LNCAP (cell line): ENCODE measurements at regions not wholly inside any gene's neighbourhood (a gene's known extent, or its start where the extent isn't known, plus 50 kb on each side); places are given as distances from the start of the nearest gene placed in this dataset.

Source experiments
- CTCF ChIP-seq: fragments of 450-650 bp; IDR thresholded peaks from 2 replicates; pipeline ENCODE4 v1.5.1; 2017; ENCODE audit warnings: mild to moderate bottlenecking

GRCh38 chr5:56406838-56407237, 173.7 kb upstream of the ANKRD55 start:
- no peak for TF ChIP-seq CTCF

- TF ChIP-seq CTCF: no peak
Observed at GRCh38 chr5:56406221-56406620, 173.1 kb upstream of the ANKRD55 start.

GRCh38 chr5:56405116-56405908, 172.2 kb upstream of the ANKRD55 start:
- TF ChIP-seq CTCF: no peak

GRCh38 chr5:56402266-56403220, 169.4 kb upstream of the ANKRD55 start:
- no peak for TF ChIP-seq CTCF

- no peak for TF ChIP-seq CTCF
Observed at GRCh38 chr5:56396634-56397033, 163.5 kb upstream of the ANKRD55 start.

GRCh38 chr5:56389261-56389660, 156.1 kb upstream of the ANKRD55 start:
- no peak for TF ChIP-seq CTCF

- no peak for TF ChIP-seq CTCF
Observed at GRCh38 chr5:56388229-56388985, 155.3 kb upstream of the ANKRD55 start.
